Activated naive CD8-positive, alpha-beta T cell treated with anti-CD3 and anti-CD28 coated beads, Interleukin-2, amount 10 ng/mL, durations not matched to agents 7 days and 5 days (primary cell): ENCODE measurements at regions not wholly inside any gene's neighbourhood (a gene's known extent, or its start where the extent isn't known, plus 50 kb on each side); places are given as distances from the start of the nearest gene placed in this dataset.

Experiments used
- ATAC-seq: fragments of 150-1000 bp; cut with Tn5 transposase; one replicate; pipeline ENCODE4 v1.10.0; 2021; ENCODE audit warnings: low read depth, moderate library complexity
- POLR2A ChIA-PET: fragments of 350-600 bp; sonication (Branson Sonifier 250); formaldehyde crosslinking; loops from one replicate; lab custom pipeline; 2021; ENCODE audit warnings: antibody characterized with exemption; lab: Charles Lee
- DNase-seq: peaks from one replicate; pipeline ENCODE4 v3.0.0; 2021
- H3K27ac Mint-ChIP-seq: one replicate; pipeline ENCODE4 v1.8.0; 2022; ENCODE audit warnings: mild to moderate bottlenecking, mixed read lengths
- H3K27me3 Mint-ChIP-seq: one replicate; pipeline ENCODE4 v1.8.0; 2022; ENCODE audit warnings: mild to moderate bottlenecking, moderate library complexity, mixed read lengths
- H3K36me3 Mint-ChIP-seq: one replicate; pipeline ENCODE4 v1.8.0; 2021; ENCODE audit warnings: mild to moderate bottlenecking, mixed read lengths
- H3K4me1 Mint-ChIP-seq: one replicate; pipeline ENCODE4 v1.8.0; 2021; ENCODE audit warnings: mixed read lengths
- H3K4me3 Mint-ChIP-seq: one replicate; pipeline ENCODE4 v1.8.0; 2022; ENCODE audit warnings: mild to moderate bottlenecking, moderate library complexity, mixed read lengths
- H3K9me3 Mint-ChIP-seq: one replicate; pipeline ENCODE4 v1.8.0; 2021; ENCODE audit warnings: mixed read lengths

GRCh38 chr4:125447551-125448290 is 133.0 kb downstream of the FAT4 start:
- H3K27ac Mint-ChIP-seq = no peak overlapping the region
- ATAC-seq (no peak), DNase-seq (no peak)
- H3K4me1 Mint-ChIP-seq = no peaks in the 10 kb centered on the region
- H3K4me3 Mint-ChIP-seq = no peak overlapping the region
- H3K27me3 Mint-ChIP-seq = no peaks in the 10 kb centered on the region
- no peaks in the 10 kb centered on the region for H3K36me3 Mint-ChIP-seq
- POLR2A ChIA-PET = no interaction called here
- H3K9me3 Mint-ChIP-seq = peaks cover 3% of the 10 kb centered on the region

- H3K27ac Mint-ChIP-seq = no peak overlapping the region
- ATAC-seq (no peak), DNase-seq (no peak)
- H3K36me3 Mint-ChIP-seq = no peaks in the 10 kb centered on the region
- H3K9me3 Mint-ChIP-seq = no peaks in the 10 kb centered on the region
- no peaks in the 10 kb centered on the region for H3K27me3 Mint-ChIP-seq
- H3K4me3 Mint-ChIP-seq = no peak overlapping the region
- POLR2A ChIA-PET = no interaction called here
- H3K4me1 Mint-ChIP-seq = no peaks in the 10 kb centered on the region
Measured at GRCh38 chr4:125456075-125456474, 141.3 kb downstream of the FAT4 start.

GRCh38 chr4:125459531-125459930 is 144.8 kb downstream of the FAT4 start:
- no peak for ATAC-seq
- H3K4me1 Mint-ChIP-seq = no peaks in the 10 kb centered on the region
- POLR2A ChIA-PET = no interaction called here
- no peaks in the 10 kb centered on the region for H3K9me3 Mint-ChIP-seq
- H3K27ac Mint-ChIP-seq = no peak overlapping the region
- no peak overlapping the region for H3K4me3 Mint-ChIP-seq
- no peaks in the 10 kb centered on the region for H3K36me3 Mint-ChIP-seq
- no peaks in the 10 kb centered on the region for H3K27me3 Mint-ChIP-seq
- no peak for DNase-seq

- Mint-ChIP-seq H3K4me3 (no peak overlapping the region), H3K4me1 (no peaks in the 10 kb centered on the region), H3K27me3 (no peaks in the 10 kb centered on the region), H3K27ac (no peak overlapping the region), H3K9me3 (no peaks in the 10 kb centered on the region), H3K36me3 (no peaks in the 10 kb centered on the region)
- ATAC-seq = no peak
- no peak for DNase-seq
- POLR2A ChIA-PET = no interaction called here
Measured at GRCh38 chr4:125461676-125462363, 147.1 kb downstream of the FAT4 start.

GRCh38 chr4:125464146-125464545 is 149.4 kb downstream of the FAT4 start:
- no peaks in the 10 kb centered on the region for H3K4me1 Mint-ChIP-seq
- H3K27ac Mint-ChIP-seq = no peak overlapping the region
- POLR2A ChIA-PET = no interaction called here
- no peaks in the 10 kb centered on the region for H3K9me3 Mint-ChIP-seq
- no peaks in the 10 kb centered on the region for H3K36me3 Mint-ChIP-seq
- no peaks in the 10 kb centered on the region for H3K27me3 Mint-ChIP-seq
- H3K4me3 Mint-ChIP-seq = no peak overlapping the region
- ATAC-seq (no peak), DNase-seq (no peak)

- no peak overlapping the region for H3K4me3 Mint-ChIP-seq
- POLR2A ChIA-PET = no interaction called here
- no peaks in the 10 kb centered on the region for H3K36me3 Mint-ChIP-seq
- no peak for ATAC-seq
- no peak for DNase-seq
- H3K4me1 Mint-ChIP-seq = no peaks in the 10 kb centered on the region
- H3K27me3 Mint-ChIP-seq = no peaks in the 10 kb centered on the region
- peaks cover 3% of the 10 kb centered on the region for H3K9me3 Mint-ChIP-seq
- no peak overlapping the region for H3K27ac Mint-ChIP-seq
Measured at GRCh38 chr4:125481334-125482045, 166.7 kb downstream of the FAT4 start.

- Mint-ChIP-seq H3K4me3 (no peak overlapping the region), H3K9me3 (peaks cover 3% of the 10 kb centered on the region), H3K36me3 (no peaks in the 10 kb centered on the region), H3K27me3 (no peaks in the 10 kb centered on the region), H3K4me1 (no peaks in the 10 kb centered on the region), H3K27ac (no peak overlapping the region)
- ATAC-seq = no peak
- POLR2A ChIA-PET = no interaction called here
- DNase-seq = no peak
Measured at GRCh38 chr4:125482822-125483221, 168.1 kb downstream of the FAT4 start.

- DNase-seq = no peak
- Mint-ChIP-seq H3K9me3 (peaks cover 3% of the 10 kb centered on the region), H3K27me3 (no peaks in the 10 kb centered on the region), H3K4me3 (no peak overlapping the region), H3K36me3 (no peaks in the 10 kb centered on the region), H3K4me1 (no peaks in the 10 kb centered on the region), H3K27ac (no peak overlapping the region)
- POLR2A ChIA-PET = no interaction called here
- ATAC-seq = no peak
Measured at GRCh38 chr4:125483278-125483677, 168.5 kb downstream of the FAT4 start.

GRCh38 chr4:125484912-125485311 is 170.2 kb downstream of the FAT4 start:
- POLR2A ChIA-PET = no interaction called here
- Mint-ChIP-seq H3K4me1 (no peaks in the 10 kb centered on the region), H3K36me3 (no peaks in the 10 kb centered on the region), H3K27ac (no peak overlapping the region), H3K4me3 (no peak overlapping the region), H3K27me3 (no peaks in the 10 kb centered on the region), H3K9me3 (peaks cover 1% of the 10 kb centered on the region)
- ATAC-seq = no peak
- DNase-seq = no peak

- DNase-seq = no peak
- Mint-ChIP-seq H3K27ac (no peak overlapping the region), H3K27me3 (no peaks in the 10 kb centered on the region), H3K4me1 (no peaks in the 10 kb centered on the region), H3K4me3 (no peak overlapping the region), H3K9me3 (peaks cover 3% of the 10 kb centered on the region), H3K36me3 (no peaks in the 10 kb centered on the region)
- ATAC-seq = no peak
- POLR2A ChIA-PET = no interaction called here
Measured at GRCh38 chr4:125486351-125486750, 171.6 kb downstream of the FAT4 start.

- DNase-seq (no peak), ATAC-seq (no peak)
- peaks cover 1% of the 10 kb centered on the region for H3K9me3 Mint-ChIP-seq
- H3K27ac Mint-ChIP-seq = no peak overlapping the region
- H3K36me3 Mint-ChIP-seq = no peaks in the 10 kb centered on the region
- no peaks in the 10 kb centered on the region for H3K4me1 Mint-ChIP-seq
- H3K4me3 Mint-ChIP-seq = no peak overlapping the region
- H3K27me3 Mint-ChIP-seq = no peaks in the 10 kb centered on the region
- POLR2A ChIA-PET = no interaction called here
Measured at GRCh38 chr4:125489952-125490690, 175.4 kb downstream of the FAT4 start.

GRCh38 chr4:125492957-125493356 is 178.2 kb downstream of the FAT4 start:
- peaks cover 1% of the 10 kb centered on the region for H3K9me3 Mint-ChIP-seq
- no peak overlapping the region for H3K27ac Mint-ChIP-seq
- no peak for DNase-seq
- no peaks in the 10 kb centered on the region for H3K4me1 Mint-ChIP-seq
- POLR2A ChIA-PET = no interaction called here
- no peaks in the 10 kb centered on the region for H3K36me3 Mint-ChIP-seq
- no peaks in the 10 kb centered on the region for H3K27me3 Mint-ChIP-seq
- no peak for ATAC-seq
- H3K4me3 Mint-ChIP-seq = no peak overlapping the region

GRCh38 chr4:125497861-125498260 is 183.1 kb downstream of the FAT4 start:
- DNase-seq = no peak
- POLR2A ChIA-PET = no interaction called here
- no peaks in the 10 kb centered on the region for H3K4me1 Mint-ChIP-seq
- no peaks in the 10 kb centered on the region for H3K27me3 Mint-ChIP-seq
- no peaks in the 10 kb centered on the region for H3K9me3 Mint-ChIP-seq
- no peak overlapping the region for H3K27ac Mint-ChIP-seq
- H3K4me3 Mint-ChIP-seq = no peak overlapping the region
- H3K36me3 Mint-ChIP-seq = no peaks in the 10 kb centered on the region
- ATAC-seq = no peak
